HG03045 (cell line): ENCODE measurements at regions not wholly inside any gene's neighbourhood (a gene's known extent, or its start where the extent isn't known, plus 50 kb on each side); places are given as distances from the start of the nearest gene placed in this dataset.
"Not testable (repeated sequence)": the region's sequence is repeated elsewhere in the genome, so short reads cannot be mapped to it uniquely, and the experiment has no call there.

Source experiments
- ATAC-seq: cut with Tn5 transposase; IDR thresholded peaks from one replicate; pipeline ENCODE4 v1.9.1; 2021; ENCODE audit warnings: mild to moderate bottlenecking, moderate library complexity; ENCODE audit not compliant: unreplicated experiment

GRCh38 chr5:32928761-32929160, 217.6 kb downstream of the NPR3 start:
- ATAC-seq = no peak

GRCh38 chr5:32931438-32931837, 220.3 kb downstream of the NPR3 start:
- not testable (repeated sequence) for ATAC-seq

GRCh38 chr5:32932241-32932935, 221.3 kb downstream of the NPR3 start:
- ATAC-seq = no peak

GRCh38 chr5:32933692-32934091, 222.6 kb downstream of the NPR3 start:
- ATAC-seq = no peak

GRCh38 chr5:32934529-32934928, 223.4 kb downstream of the NPR3 start:
- no peak for ATAC-seq

- ATAC-seq = no peak
Observed at GRCh38 chr5:32935283-32935682, 224.2 kb downstream of the NPR3 start.

- no peak for ATAC-seq
Observed at GRCh38 chr5:32936329-32936728, 225.2 kb downstream of the NPR3 start.

- peak; percentile 65 for ATAC-seq
Observed at GRCh38 chr5:32942225-32942989, 231.3 kb downstream of the NPR3 start.

GRCh38 chr5:32949286-32949970, 238.3 kb downstream of the NPR3 start:
- ATAC-seq = no peak

- no peak for ATAC-seq
Observed at GRCh38 chr5:32951003-32951402, 239.9 kb downstream of the NPR3 start.

- no peak for ATAC-seq
Observed at GRCh38 chr5:32951878-32952277, 240.8 kb downstream of the NPR3 start.

GRCh38 chr5:32952421-32952820, 241.3 kb downstream of the NPR3 start:
- not testable (repeated sequence) for ATAC-seq

GRCh38 chr5:32953694-32954093, 242.6 kb downstream of the NPR3 start:
- no peak for ATAC-seq

- no peak for ATAC-seq
Observed at GRCh38 chr5:32955814-32956213, 244.7 kb downstream of the NPR3 start.

GRCh38 chr5:32960340-32961058, 249.4 kb downstream of the NPR3 start:
- no peak for ATAC-seq

GRCh38 chr5:32961059-32961415, 249.9 kb downstream of the NPR3 start:
- ATAC-seq = no peak

GRCh38 chr5:32964261-32964660, 253.1 kb downstream of the NPR3 start:
- ATAC-seq = no peak

GRCh38 chr5:32973646-32974045, 262.5 kb downstream of the NPR3 start:
- no peak for ATAC-seq

GRCh38 chr5:32975656-32976375, 264.7 kb downstream of the NPR3 start:
- ATAC-seq = no peak

- no peak for ATAC-seq
Observed at GRCh38 chr5:32981061-32981460, 269.9 kb downstream of the NPR3 start.
